ENCODE measurements at regions not wholly inside any gene's neighbourhood (a gene's known extent, or its start where the extent isn't known, plus 50 kb on each side); places are given as distances from the start of the nearest gene placed in this dataset.

DNA sequence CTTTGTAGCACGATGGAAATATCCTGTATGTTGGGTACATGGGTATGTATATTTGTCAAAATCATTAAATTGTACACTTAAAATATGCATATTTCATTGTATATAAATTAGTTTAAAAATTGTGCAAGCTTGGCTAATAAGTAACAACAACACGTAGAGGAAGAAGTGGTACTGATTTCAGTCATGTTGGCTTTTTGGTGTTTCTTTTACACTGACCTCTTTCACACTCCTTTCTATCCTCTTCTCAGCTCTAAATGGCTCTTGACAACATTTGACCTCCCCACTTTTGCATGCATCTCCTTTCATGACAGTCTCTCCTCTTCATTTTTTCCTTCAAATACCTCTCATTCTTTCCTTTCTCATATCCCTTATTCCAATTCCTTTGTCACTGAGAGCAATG lies 801.4 kb upstream of the ZEB2 start:
- H2AFZ ChIP-seq (ENCODE audit: low read length) = no peak overlapping the region
- no peak overlapping the region for H3K4me2 ChIP-seq (ENCODE audit: extremely low read depth, insufficient read depth, low read length)
- H3K79me2 ChIP-seq (ENCODE audit: control insufficient read depth, insufficient read depth, low read length) = no peaks in the 10 kb centered on the region
- no peak for TF ChIP-seq EZH2 (IDR thresholded peaks at IDR 0.05; ENCODE audit: low read length, missing control alignments)
- TF ChIP-seq CTCF (conservative IDR thresholded peaks at IDR 0.05 in 1 of 2, IDR thresholded peaks at IDR 0.05 in 1 of 2; ENCODE audit: low read depth in 1 of 2, low read length in 2 of 2) = no peak
- no peaks in the 10 kb centered on the region for H4K20me1 ChIP-seq (ENCODE audit: control insufficient read depth, extremely low read depth, insufficient read depth, low read length)
- H3K4me3 ChIP-seq (replicated peaks in 1 of 4; ENCODE audit: control extremely low read depth in 1 of 4, insufficient read depth in 1 of 4, low read depth in 3 of 4, low read length in 4 of 4) = no peak overlapping the region
- no peak overlapping the region for H3K9ac ChIP-seq (ENCODE audit: insufficient read depth, low read length)
- no peak for DNase-seq (ENCODE audit: low read depth in 2 of 2)
- no peaks in the 10 kb centered on the region for H3K27me3 ChIP-seq (ENCODE audit: control insufficient read depth, insufficient read depth, low read length)
- no peak overlapping the region for H3K27ac ChIP-seq (ENCODE audit: insufficient read depth, low read length)
- no peaks in the 10 kb centered on the region for H3K9me3 ChIP-seq (ENCODE audit: control insufficient read depth, insufficient read depth, low read depth, low read length)
- H3K36me3 ChIP-seq (ENCODE audit: control insufficient read depth, insufficient read depth, low read length) = no peaks in the 10 kb centered on the region
- H3K4me1 ChIP-seq (ENCODE audit: control insufficient read depth, extremely low read depth, insufficient read depth, low read length) = no peaks in the 10 kb centered on the region

DNA sequence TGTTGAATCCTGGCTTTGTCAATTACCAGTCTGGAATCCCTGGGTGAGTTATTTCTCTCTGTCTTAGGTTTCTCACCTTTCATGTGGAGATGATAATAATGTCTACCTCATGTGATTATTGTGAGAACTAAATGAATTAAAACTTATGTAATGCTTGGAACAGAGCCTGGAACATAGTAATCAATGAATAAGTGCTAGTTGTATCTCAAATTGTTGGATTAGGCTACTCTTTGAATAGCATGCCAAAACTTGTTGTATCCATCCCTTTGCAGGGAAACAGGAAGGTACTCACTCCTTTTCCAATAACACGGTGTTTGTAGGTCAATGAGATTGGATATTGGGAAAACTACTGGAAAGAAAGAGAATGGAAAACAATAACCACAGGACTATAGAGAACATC lies 796.6 kb upstream of the ZEB2 start:
- Histone ChIP-seq H3K9ac (ENCODE audit: insufficient read depth, low read length) (no peak overlapping the region), H2AFZ (ENCODE audit: low read length) (no peak overlapping the region), H3K4me1 (ENCODE audit: control insufficient read depth, extremely low read depth, insufficient read depth, low read length) (no peaks in the 10 kb centered on the region), H3K4me3 (replicated peaks in 1 of 4; ENCODE audit: control extremely low read depth in 1 of 4, insufficient read depth in 1 of 4, low read depth in 3 of 4, low read length in 4 of 4) (no peak overlapping the region), H3K4me2 (ENCODE audit: extremely low read depth, insufficient read depth, low read length) (no peak overlapping the region), H4K20me1 (ENCODE audit: control insufficient read depth, extremely low read depth, insufficient read depth, low read length) (no peaks in the 10 kb centered on the region), H3K79me2 (ENCODE audit: control insufficient read depth, insufficient read depth, low read length) (no peaks in the 10 kb centered on the region), H3K27me3 (ENCODE audit: control insufficient read depth, insufficient read depth, low read length) (no peaks in the 10 kb centered on the region), H3K9me3 (ENCODE audit: control insufficient read depth, insufficient read depth, low read depth, low read length) (no peaks in the 10 kb centered on the region), H3K36me3 (ENCODE audit: control insufficient read depth, insufficient read depth, low read length) (no peaks in the 10 kb centered on the region), H3K27ac (ENCODE audit: insufficient read depth, low read length) (no peak overlapping the region)
- no peak for DNase-seq (ENCODE audit: low read depth in 2 of 2)
- TF ChIP-seq EZH2 (IDR thresholded peaks at IDR 0.05; ENCODE audit: low read length, missing control alignments) (no peak), CTCF (conservative IDR thresholded peaks at IDR 0.05 in 1 of 2, IDR thresholded peaks at IDR 0.05 in 1 of 2; ENCODE audit: low read depth in 1 of 2, low read length in 2 of 2) (no peak)

GRCh38 chr2:145315053-145315452 lies 795.1 kb upstream of the ZEB2 start:
- no peak for DNase-seq (ENCODE audit: low read depth in 2 of 2)
- H3K36me3 ChIP-seq (ENCODE audit: control insufficient read depth, insufficient read depth, low read length) = no peaks in the 10 kb centered on the region
- no peaks in the 10 kb centered on the region for H3K79me2 ChIP-seq (ENCODE audit: control insufficient read depth, insufficient read depth, low read length)
- H3K9ac ChIP-seq (ENCODE audit: insufficient read depth, low read length) = no peak overlapping the region
- H3K4me2 ChIP-seq (ENCODE audit: extremely low read depth, insufficient read depth, low read length) = no peak overlapping the region
- no peaks in the 10 kb centered on the region for H3K9me3 ChIP-seq (ENCODE audit: control insufficient read depth, insufficient read depth, low read depth, low read length)
- H3K4me1 ChIP-seq (ENCODE audit: control insufficient read depth, extremely low read depth, insufficient read depth, low read length) = no peaks in the 10 kb centered on the region
- TF ChIP-seq CTCF (conservative IDR thresholded peaks at IDR 0.05 in 1 of 2, IDR thresholded peaks at IDR 0.05 in 1 of 2; ENCODE audit: low read depth in 1 of 2, low read length in 2 of 2) = no peak
- TF ChIP-seq EZH2 (IDR thresholded peaks at IDR 0.05; ENCODE audit: low read length, missing control alignments) = no peak
- H4K20me1 ChIP-seq (ENCODE audit: control insufficient read depth, extremely low read depth, insufficient read depth, low read length) = no peaks in the 10 kb centered on the region
- no peaks in the 10 kb centered on the region for H3K27me3 ChIP-seq (ENCODE audit: control insufficient read depth, insufficient read depth, low read length)
- H2AFZ ChIP-seq (ENCODE audit: low read length) = no peak overlapping the region
- no peak overlapping the region for H3K27ac ChIP-seq (ENCODE audit: insufficient read depth, low read length)
- H3K4me3 ChIP-seq (replicated peaks in 1 of 4; ENCODE audit: control extremely low read depth in 1 of 4, insufficient read depth in 1 of 4, low read depth in 3 of 4, low read length in 4 of 4) = no peak overlapping the region

Measured in fibroblast of lung (primary cell).